Osteocyte (in vitro differentiated cells): ENCODE measurements at regions not wholly inside any gene's neighbourhood (a gene's known extent, or its start where the extent isn't known, plus 50 kb on each side); places are given as distances from the start of the nearest gene placed in this dataset.

Experiments used
- DNase-seq: peaks from one replicate; pipeline ENCODE4 v3.0.0; 2021; ENCODE audit warnings: mixed read lengths; ENCODE audit not compliant: unreplicated experiment; ENCODE audit errors: extremely low spot score
- H3K27ac Mint-ChIP-seq: one replicate; pipeline ENCODE4 v1.8.0; 2021; ENCODE audit warnings: mild to moderate bottlenecking, mixed read lengths; ENCODE audit not compliant: unreplicated experiment
- H3K27me3 Mint-ChIP-seq: one replicate; pipeline ENCODE4 v1.8.0; 2021; ENCODE audit warnings: mixed read lengths; ENCODE audit not compliant: unreplicated experiment
- H3K36me3 Mint-ChIP-seq: one replicate; pipeline ENCODE4 v1.8.0; 2021; ENCODE audit warnings: mixed read lengths; ENCODE audit not compliant: unreplicated experiment
- H3K4me1 Mint-ChIP-seq: one replicate; pipeline ENCODE4 v1.8.0; 2021; ENCODE audit warnings: mixed read lengths; ENCODE audit not compliant: unreplicated experiment
- H3K4me3 Mint-ChIP-seq: one replicate; pipeline ENCODE4 v1.8.0; 2021; ENCODE audit warnings: mild to moderate bottlenecking, moderate library complexity, mixed read lengths; ENCODE audit not compliant: unreplicated experiment
- H3K9me3 Mint-ChIP-seq: one replicate; pipeline ENCODE4 v1.8.0; 2021; ENCODE audit warnings: mixed read lengths; ENCODE audit not compliant: unreplicated experiment
- TF ChIP-seq, protein P1 (sequence below): fragments of 200-600 bp; sonication (generic); IDR thresholded peaks from 2 replicates; pipeline ENCODE4 v1.5.0; 2021; ENCODE audit warnings: antibody characterized with exemption, mild to moderate bottlenecking, moderate library complexity

DNA sequence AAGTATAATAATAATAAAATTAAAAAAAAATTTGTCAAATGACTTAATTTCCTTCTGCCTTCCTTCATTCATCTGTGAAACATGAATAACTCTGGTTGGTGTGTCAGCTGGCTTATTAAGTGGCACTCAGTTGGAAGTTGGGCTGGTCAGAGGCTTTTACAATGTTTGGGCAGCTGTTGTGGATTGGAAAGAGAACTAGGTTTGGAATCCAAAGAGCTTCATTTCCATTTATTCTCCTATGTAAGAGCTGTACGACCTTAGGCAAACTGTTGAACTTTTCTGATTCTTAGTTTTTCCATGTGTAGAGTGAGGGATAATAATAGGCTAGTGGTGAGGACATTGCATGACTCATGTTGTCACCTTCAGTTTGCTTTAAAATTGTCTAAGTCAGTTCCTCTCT is 606.7 kb downstream of the PDCD6IP start:
- TF ChIP-seq, protein P1, sequence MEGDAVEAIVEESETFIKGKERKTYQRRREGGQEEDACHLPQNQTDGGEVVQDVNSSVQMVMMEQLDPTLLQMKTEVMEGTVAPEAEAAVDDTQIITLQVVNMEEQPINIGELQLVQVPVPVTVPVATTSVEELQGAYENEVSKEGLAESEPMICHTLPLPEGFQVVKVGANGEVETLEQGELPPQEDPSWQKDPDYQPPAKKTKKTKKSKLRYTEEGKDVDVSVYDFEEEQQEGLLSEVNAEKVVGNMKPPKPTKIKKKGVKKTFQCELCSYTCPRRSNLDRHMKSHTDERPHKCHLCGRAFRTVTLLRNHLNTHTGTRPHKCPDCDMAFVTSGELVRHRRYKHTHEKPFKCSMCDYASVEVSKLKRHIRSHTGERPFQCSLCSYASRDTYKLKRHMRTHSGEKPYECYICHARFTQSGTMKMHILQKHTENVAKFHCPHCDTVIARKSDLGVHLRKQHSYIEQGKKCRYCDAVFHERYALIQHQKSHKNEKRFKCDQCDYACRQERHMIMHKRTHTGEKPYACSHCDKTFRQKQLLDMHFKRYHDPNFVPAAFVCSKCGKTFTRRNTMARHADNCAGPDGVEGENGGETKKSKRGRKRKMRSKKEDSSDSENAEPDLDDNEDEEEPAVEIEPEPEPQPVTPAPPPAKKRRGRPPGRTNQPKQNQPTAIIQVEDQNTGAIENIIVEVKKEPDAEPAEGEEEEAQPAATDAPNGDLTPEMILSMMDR, result no peak
- Mint-ChIP-seq H3K36me3 (peaks cover 55% of the 10 kb centered on the region), H3K4me3 (no peak overlapping the region), H3K27me3 (no peaks in the 10 kb centered on the region), H3K4me1 (peaks cover 7% of the 10 kb centered on the region), H3K9me3 (peaks cover 7% of the 10 kb centered on the region), H3K27ac (no peak overlapping the region)
- DNase-seq, result no peak

DNA sequence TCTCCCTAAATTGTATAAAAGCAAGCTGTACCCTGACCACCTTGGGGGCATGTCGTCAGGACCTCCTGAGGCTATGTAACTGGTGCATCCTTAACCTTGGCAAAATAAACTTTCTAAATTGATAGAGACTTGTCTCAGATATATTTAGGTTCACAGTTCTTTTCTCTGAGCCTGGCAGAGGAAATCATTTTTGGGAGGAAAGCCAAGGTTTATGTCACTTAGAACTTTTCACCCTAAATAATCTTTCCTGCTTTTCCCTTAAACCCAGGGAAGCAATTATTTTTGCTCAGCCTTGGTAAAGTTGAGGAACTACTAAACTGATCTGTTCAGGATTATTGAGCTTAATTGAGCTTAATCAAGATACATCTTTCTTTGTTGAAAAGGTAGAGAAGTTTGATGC is 608.9 kb downstream of the PDCD6IP start:
- TF ChIP-seq, protein P1, result no peak
- Mint-ChIP-seq H3K4me1 (peaks cover 7% of the 10 kb centered on the region), H3K4me3 (no peak overlapping the region), H3K9me3 (peaks cover 6% of the 10 kb centered on the region), H3K27me3 (no peaks in the 10 kb centered on the region), H3K36me3 (peaks cover 45% of the 10 kb centered on the region), H3K27ac (no peak overlapping the region)
- no peak for DNase-seq

DNA sequence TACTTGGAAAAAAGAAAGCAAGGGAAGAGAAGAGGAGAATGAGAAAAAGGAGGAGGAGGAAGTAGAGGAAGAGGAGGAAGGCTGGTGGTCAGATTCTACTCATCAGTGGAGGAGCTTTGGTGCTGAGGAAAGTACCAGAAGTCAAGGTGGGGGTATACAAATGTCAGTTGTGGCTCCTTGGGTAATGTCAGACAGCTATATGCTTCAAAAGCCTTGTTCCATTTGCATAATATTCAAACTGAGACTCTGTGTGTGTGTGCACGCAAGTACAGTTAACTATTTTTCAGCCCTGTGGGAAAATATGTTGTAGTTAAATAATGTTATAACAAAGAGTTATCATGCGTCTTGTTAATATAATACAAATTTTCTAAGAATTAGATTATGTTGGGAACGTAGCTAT is 609.7 kb downstream of the PDCD6IP start:
- Mint-ChIP-seq H3K9me3 (peaks cover 10% of the 10 kb centered on the region), H3K4me3 (no peak overlapping the region), H3K36me3 (peaks cover 48% of the 10 kb centered on the region), H3K27me3 (no peaks in the 10 kb centered on the region), H3K27ac (no peak overlapping the region), H3K4me1 (peaks cover 7% of the 10 kb centered on the region)
- no peak for DNase-seq
- TF ChIP-seq, protein P1, result no peak

DNA sequence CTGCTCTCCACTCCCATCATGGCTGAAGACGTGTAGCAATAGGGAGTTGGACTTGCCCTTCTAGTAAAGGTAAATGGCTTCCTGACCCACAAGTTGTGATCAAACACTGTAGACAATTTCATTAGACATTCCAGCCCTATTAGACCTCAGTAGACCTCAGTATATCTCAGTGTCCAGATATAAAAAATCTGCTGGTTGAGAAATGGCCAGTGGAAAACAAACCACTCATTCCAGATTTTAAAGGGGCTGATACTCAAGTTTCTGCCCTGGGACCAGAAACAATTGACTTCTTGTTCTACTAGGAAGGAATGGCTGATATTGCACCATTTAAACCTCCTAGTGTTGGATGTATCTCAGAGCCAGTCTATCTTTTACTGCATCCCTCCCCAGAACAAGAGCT is 613.2 kb downstream of the PDCD6IP start:
- Mint-ChIP-seq H3K27me3 (no peaks in the 10 kb centered on the region), H3K27ac (no peak overlapping the region), H3K4me3 (no peak overlapping the region), H3K9me3 (peaks cover 7% of the 10 kb centered on the region), H3K4me1 (peaks cover 4% of the 10 kb centered on the region), H3K36me3 (peaks cover 24% of the 10 kb centered on the region)
- DNase-seq, result no peak
- TF ChIP-seq, protein P1, result no peak

DNA sequence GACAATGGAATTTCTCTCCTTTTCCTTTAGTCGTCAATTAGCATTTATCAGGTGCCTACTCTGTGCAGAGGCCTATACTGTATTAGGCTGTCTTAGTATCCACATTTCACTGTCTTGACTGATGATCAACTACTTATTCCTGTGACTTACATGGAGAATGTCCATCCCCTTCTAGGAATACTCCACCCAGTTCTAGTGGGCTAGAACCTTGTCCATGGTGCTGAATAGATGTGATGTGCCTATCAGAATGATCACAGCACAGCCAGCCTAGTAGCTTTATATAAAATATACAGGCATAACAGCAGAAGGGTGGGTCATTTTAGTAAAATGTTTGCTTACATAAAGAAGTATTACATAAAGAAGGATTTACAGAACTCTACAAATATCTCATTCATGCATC is 621.4 kb downstream of the PDCD6IP start:
- no peak overlapping the region for H3K27ac Mint-ChIP-seq
- no peaks in the 10 kb centered on the region for H3K9me3 Mint-ChIP-seq
- TF ChIP-seq, protein P1, result no peak
- H3K4me1 Mint-ChIP-seq, result peaks cover 8% of the 10 kb centered on the region
- H3K4me3 Mint-ChIP-seq, result no peak overlapping the region
- no peaks in the 10 kb centered on the region for H3K27me3 Mint-ChIP-seq
- no peak for DNase-seq
- peaks cover 12% of the 10 kb centered on the region for H3K36me3 Mint-ChIP-seq
